Testis (tissue), 2 donors: ENCODE measurements at regions not wholly inside any gene's neighbourhood (a gene's known extent, or its start where the extent isn't known, plus 50 kb on each side); places are given as distances from the start of the nearest gene placed in this dataset.

ENCODE experiments used
- CTCF ChIP-seq, 3 experiments: fragments of 450-650 bp in 2 of 3; fragments of 200-600 bp in 1 of 3; sonication (generic) in 1 of 3; IDR thresholded peaks; one replicate each; pipeline ENCODE4 v1.5.1; 2016 to 2019; ENCODE audit warnings: antibody characterized with exemption in 3 of 3, mild to moderate bottlenecking in 2 of 3, moderate library complexity in 1 of 3
- POLR2A ChIP-seq: fragments of 450-650 bp; IDR thresholded peaks from one replicate; pipeline ENCODE4 v1.6.1; 2017; ENCODE audit warnings: antibody characterized with exemption, mild to moderate bottlenecking, moderate library complexity

GRCh38 chr12:92290350-92290695, 144.7 kb upstream of the BTG1 start:
- TF ChIP-seq POLR2A (no peak), CTCF (IDR thresholded peaks at IDR 0.05) (no peak)
